ENCODE measurements at regions not wholly inside any gene's neighbourhood (a gene's known extent, or its start where the extent isn't known, plus 50 kb on each side); places are given as distances from the start of the nearest gene placed in this dataset.

DNA sequence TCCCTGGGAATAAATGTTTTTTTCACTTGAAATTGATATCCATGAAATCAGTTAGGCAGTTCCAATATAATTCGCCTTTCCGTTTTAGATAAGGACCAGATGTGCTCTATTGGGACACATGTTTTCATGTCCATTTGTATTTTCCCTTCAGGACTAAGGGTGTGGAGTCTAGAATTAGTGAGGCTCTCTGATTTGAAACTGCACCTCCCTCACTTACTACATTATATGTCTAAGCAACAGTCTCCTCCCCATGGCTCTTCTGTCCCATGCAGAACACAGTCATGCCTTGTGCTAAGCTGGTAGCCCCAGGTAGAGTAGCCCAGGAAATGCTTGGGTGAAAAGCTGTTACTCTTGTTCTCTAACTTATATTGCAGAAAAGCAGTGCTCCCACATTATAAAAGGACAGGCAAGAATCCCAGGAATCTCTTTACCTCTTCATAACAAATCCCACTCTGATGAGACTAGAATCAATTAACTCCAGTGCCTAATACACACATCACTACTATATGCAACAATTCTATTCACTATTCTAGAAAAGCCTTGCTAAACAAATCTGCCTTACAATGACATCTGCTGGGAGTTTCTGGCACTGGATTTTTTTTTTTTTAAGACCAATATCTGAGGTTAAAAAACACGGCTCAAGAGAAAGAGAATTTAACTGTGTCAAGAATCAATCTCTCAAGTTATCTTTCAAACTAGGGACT lies 293.9 kb downstream of the SNX13 start:
- Mint-ChIP-seq H3K9me3 (peaks cover 0 to 4% (median 0%) of the 10 kb centered on the region in 7 donors), H3K36me3 (no peaks in the 10 kb centered on the region), H3K4me1 (no peaks in the 10 kb centered on the region), H3K27ac (no peak overlapping the region), H3K27me3 (peaks cover 26% of the 10 kb centered on the region), H3K4me3 (no peak overlapping the region)
- H3K27ac ChIP-seq (ENCODE audit: insufficient read depth, low read length, poor library complexity, severe bottlenecking) = no peak overlapping the region
- no peaks in the 10 kb centered on the region for H3K36me3 ChIP-seq (ENCODE audit: control insufficient read depth, insufficient read depth, low read length)
- no peak overlapping the region for H3K4me3 ChIP-seq (ENCODE audit: low read depth, low read length)
- DNase-seq (peak in 1 of 3 donors; percentile 12), ATAC-seq (ENCODE audit: low read depth in 2 of 2) (no peak)
- peaks cover 2% of the 10 kb centered on the region for H3K27me3 ChIP-seq (ENCODE audit: control insufficient read depth, insufficient read depth, low read length)
- no peaks in the 10 kb centered on the region for H3K4me1 ChIP-seq (ENCODE audit: control insufficient read depth, insufficient read depth, low read length, poor library complexity, severe bottlenecking)
- peaks cover 0 to 3% of the 10 kb centered on the region in 2 experiments for H3K9me3 ChIP-seq (ENCODE audit: control insufficient read depth in 2 of 2, low read length in 2 of 2)

- DNase-seq = no peak
- H3K9me3 ChIP-seq (ENCODE audit: control insufficient read depth in 2 of 2, low read length in 2 of 2) = no peaks in the 10 kb centered on the region
- H3K4me3 Mint-ChIP-seq = no peak overlapping the region
These were observed 289.0 kb downstream of the SNX13 start for GRCh38 chr7:17651341-17651740.

GRCh38 chr7:17651863-17652385 lies 288.4 kb downstream of the SNX13 start:
- DNase-seq (no peak), ATAC-seq (ENCODE audit: low read depth in 2 of 2) (no peak)
- no peaks in the 10 kb centered on the region for H3K4me1 ChIP-seq (ENCODE audit: control insufficient read depth, insufficient read depth, low read length, poor library complexity, severe bottlenecking)
- Mint-ChIP-seq H3K27ac (no peak overlapping the region), H3K4me1 (no peaks in the 10 kb centered on the region), H3K27me3 (peaks cover 18% of the 10 kb centered on the region), H3K4me3 (no peak overlapping the region), H3K36me3 (no peaks in the 10 kb centered on the region), H3K9me3 (peaks cover 0 to 2% (median 0%) of the 10 kb centered on the region in 7 donors)
- H3K36me3 ChIP-seq (ENCODE audit: control insufficient read depth, insufficient read depth, low read length) = no peaks in the 10 kb centered on the region
- H3K27me3 ChIP-seq (ENCODE audit: control insufficient read depth, insufficient read depth, low read length) = peaks cover 2% of the 10 kb centered on the region
- H3K4me3 ChIP-seq (ENCODE audit: low read depth, low read length) = no peak overlapping the region
- no peak overlapping the region for H3K27ac ChIP-seq (ENCODE audit: insufficient read depth, low read length, poor library complexity, severe bottlenecking)
- no peaks in the 10 kb centered on the region for H3K9me3 ChIP-seq (ENCODE audit: control insufficient read depth in 2 of 2, low read length in 2 of 2)

More at GRCh38 chr7:17651341-17651740, 289.0 kb downstream of the SNX13 start:
- Mint-ChIP-seq H3K36me3 (no peaks in the 10 kb centered on the region), H3K27ac (no peak overlapping the region), H3K27me3 (peaks cover 21% of the 10 kb centered on the region), H3K4me1 (no peaks in the 10 kb centered on the region), H3K9me3 (peaks cover 0 to 2% (median 0%) of the 10 kb centered on the region in 7 donors)
- peaks cover 2% of the 10 kb centered on the region for H3K27me3 ChIP-seq (ENCODE audit: control insufficient read depth, insufficient read depth, low read length)
- H3K4me1 ChIP-seq (ENCODE audit: control insufficient read depth, insufficient read depth, low read length, poor library complexity, severe bottlenecking) = no peaks in the 10 kb centered on the region
- no peak for ATAC-seq (ENCODE audit: low read depth in 2 of 2)
- no peak overlapping the region for H3K4me3 ChIP-seq (ENCODE audit: low read depth, low read length)
- H3K27ac ChIP-seq (ENCODE audit: insufficient read depth, low read length, poor library complexity, severe bottlenecking) = no peak overlapping the region
- no peaks in the 10 kb centered on the region for H3K36me3 ChIP-seq (ENCODE audit: control insufficient read depth, insufficient read depth, low read length)

DNA sequence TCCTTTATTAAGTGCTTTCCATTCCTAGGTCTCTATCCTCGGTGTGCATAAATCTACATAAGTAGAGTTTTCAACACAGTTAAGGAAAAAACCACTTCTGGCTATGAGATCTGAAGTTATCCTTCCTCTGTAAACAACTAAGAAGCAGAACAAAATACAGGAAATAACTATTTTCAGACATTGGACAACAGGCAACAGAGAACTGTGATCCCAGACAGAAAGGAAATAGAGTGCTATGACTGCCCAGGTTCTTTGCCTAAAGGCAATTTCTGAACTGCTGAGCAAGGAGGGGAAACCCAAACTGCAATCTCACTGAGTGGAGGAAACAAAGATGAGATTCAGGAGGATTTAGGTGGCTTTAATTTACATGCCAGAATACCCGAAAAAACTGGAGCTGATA lies 285.4 kb downstream of the SNX13 start:
- Histone ChIP-seq H3K9me3 (ENCODE audit: control insufficient read depth in 2 of 2, low read length in 2 of 2) (no peaks in the 10 kb centered on the region), H3K27ac (ENCODE audit: insufficient read depth, low read length, poor library complexity, severe bottlenecking) (no peak overlapping the region), H3K4me3 (ENCODE audit: low read depth, low read length) (no peak overlapping the region), H3K4me1 (ENCODE audit: control insufficient read depth, insufficient read depth, low read length, poor library complexity, severe bottlenecking) (no peaks in the 10 kb centered on the region), H3K27me3 (ENCODE audit: control insufficient read depth, insufficient read depth, low read length) (no peaks in the 10 kb centered on the region), H3K36me3 (ENCODE audit: control insufficient read depth, insufficient read depth, low read length) (no peaks in the 10 kb centered on the region)
- no peak for ATAC-seq (ENCODE audit: low read depth in 2 of 2)
- Mint-ChIP-seq H3K4me1 (no peaks in the 10 kb centered on the region), H3K4me3 (no peak overlapping the region), H3K9me3 (peaks cover 0 to 2% (median 0%) of the 10 kb centered on the region in 7 donors), H3K27ac (no peak overlapping the region), H3K27me3 (peaks cover 10% of the 10 kb centered on the region), H3K36me3 (no peaks in the 10 kb centered on the region)
- DNase-seq = no peak

GRCh38 chr7:17659126-17659525 lies 281.2 kb downstream of the SNX13 start:
- H3K27ac Mint-ChIP-seq = no peak overlapping the region

DNA sequence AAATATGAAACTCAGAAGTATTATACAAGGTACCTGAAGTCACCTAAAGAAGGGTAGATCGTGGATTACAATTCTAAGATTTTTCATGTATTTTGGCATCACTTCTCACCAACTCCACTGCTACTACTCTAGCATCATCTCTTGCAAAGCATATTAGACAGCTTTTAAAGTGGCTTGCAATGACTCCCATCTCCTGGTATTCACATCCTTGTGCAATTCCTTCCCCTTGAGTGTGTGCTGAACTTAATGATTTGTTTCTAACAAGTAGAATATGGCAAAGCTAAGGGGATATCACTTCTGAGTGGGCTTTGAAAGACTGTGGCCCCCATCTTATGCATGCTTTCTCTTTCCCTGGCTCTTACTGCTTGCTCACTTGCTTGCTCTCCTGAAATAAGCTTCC lies 280.2 kb downstream of the SNX13 start:
- Mint-ChIP-seq H3K9me3 (peaks cover 0 to 1% (median 0%) of the 10 kb centered on the region in 7 donors), H3K27ac (no peak overlapping the region)

More at GRCh38 chr7:17659126-17659525, 281.2 kb downstream of the SNX13 start:
- H3K36me3 Mint-ChIP-seq = no peaks in the 10 kb centered on the region
- Histone ChIP-seq H3K27me3 (ENCODE audit: control insufficient read depth, insufficient read depth, low read length) (no peaks in the 10 kb centered on the region), H3K4me3 (ENCODE audit: low read depth, low read length) (no peak overlapping the region), H3K27ac (ENCODE audit: insufficient read depth, low read length, poor library complexity, severe bottlenecking) (no peak overlapping the region), H3K4me1 (ENCODE audit: control insufficient read depth, insufficient read depth, low read length, poor library complexity, severe bottlenecking) (no peaks in the 10 kb centered on the region), H3K36me3 (ENCODE audit: control insufficient read depth, insufficient read depth, low read length) (no peaks in the 10 kb centered on the region), H3K9me3 (ENCODE audit: control insufficient read depth in 2 of 2, low read length in 2 of 2) (no peaks in the 10 kb centered on the region)
- no peak for DNase-seq
- no peak for ATAC-seq (ENCODE audit: low read depth in 2 of 2)
- no peaks in the 10 kb centered on the region for H3K4me1 Mint-ChIP-seq
- H3K4me3 Mint-ChIP-seq = no peak overlapping the region
- H3K9me3 Mint-ChIP-seq = peaks cover 0 to 1% (median 0%) of the 10 kb centered on the region in 7 donors
- peaks cover 6% of the 10 kb centered on the region for H3K27me3 Mint-ChIP-seq

DNA sequence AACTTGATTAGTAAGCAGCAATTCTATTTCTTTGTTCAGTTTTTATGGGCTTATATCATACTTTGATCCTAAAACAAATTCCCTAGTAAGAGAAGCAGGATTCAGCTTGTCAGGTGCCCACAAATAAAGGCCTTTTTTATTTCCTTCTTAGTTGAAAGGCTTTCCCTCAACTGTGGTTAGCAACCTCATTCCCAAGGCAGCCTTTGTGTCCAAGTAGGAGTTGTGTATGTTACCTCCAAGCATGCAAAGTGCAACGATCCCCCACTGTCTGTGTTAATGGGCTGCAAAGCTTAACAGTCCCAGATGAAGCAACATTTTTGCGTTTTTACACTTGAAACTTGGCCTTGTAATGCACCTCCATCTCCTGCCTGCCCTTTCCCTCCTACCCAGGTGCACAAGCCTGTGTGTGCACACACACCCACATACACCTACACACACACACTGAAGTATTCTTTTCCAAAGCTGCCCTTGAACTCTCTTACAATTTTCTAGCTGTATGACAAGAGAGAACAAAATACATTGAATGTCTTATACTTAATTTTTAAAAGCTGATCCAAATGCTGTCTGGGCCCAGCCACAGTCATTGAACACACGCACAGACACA lies 278.2 kb downstream of the SNX13 start:
- no peaks in the 10 kb centered on the region for H3K4me1 Mint-ChIP-seq

More for the DNA sequence above, 280.2 kb downstream of the SNX13 start:
- ATAC-seq (ENCODE audit: low read depth in 2 of 2) (no peak), DNase-seq (no peak)
- Mint-ChIP-seq H3K27me3 (peaks cover 6% of the 10 kb centered on the region), H3K4me1 (no peaks in the 10 kb centered on the region), H3K36me3 (no peaks in the 10 kb centered on the region), H3K4me3 (no peak overlapping the region)
- H3K4me1 ChIP-seq (ENCODE audit: control insufficient read depth, insufficient read depth, low read length, poor library complexity, severe bottlenecking) = no peaks in the 10 kb centered on the region
- H3K4me3 ChIP-seq (ENCODE audit: low read depth, low read length) = no peak overlapping the region
- no peak overlapping the region for H3K27ac ChIP-seq (ENCODE audit: insufficient read depth, low read length, poor library complexity, severe bottlenecking)
- no peaks in the 10 kb centered on the region for H3K27me3 ChIP-seq (ENCODE audit: control insufficient read depth, insufficient read depth, low read length)
- H3K9me3 ChIP-seq (ENCODE audit: control insufficient read depth in 2 of 2, low read length in 2 of 2) = no peaks in the 10 kb centered on the region
- no peaks in the 10 kb centered on the region for H3K36me3 ChIP-seq (ENCODE audit: control insufficient read depth, insufficient read depth, low read length)

More for the DNA sequence above, 278.2 kb downstream of the SNX13 start:
- Mint-ChIP-seq H3K4me3 (no peak overlapping the region), H3K9me3 (peaks cover 0 to 2% (median 0%) of the 10 kb centered on the region in 7 donors), H3K27me3 (no peaks in the 10 kb centered on the region), H3K27ac (no peak overlapping the region), H3K36me3 (no peaks in the 10 kb centered on the region)
- Histone ChIP-seq H3K36me3 (ENCODE audit: control insufficient read depth, insufficient read depth, low read length) (no peaks in the 10 kb centered on the region), H3K4me1 (ENCODE audit: control insufficient read depth, insufficient read depth, low read length, poor library complexity, severe bottlenecking) (no peaks in the 10 kb centered on the region), H3K27me3 (ENCODE audit: control insufficient read depth, insufficient read depth, low read length) (no peaks in the 10 kb centered on the region), H3K4me3 (ENCODE audit: low read depth, low read length) (no peak overlapping the region), H3K9me3 (ENCODE audit: control insufficient read depth in 2 of 2, low read length in 2 of 2) (no peaks in the 10 kb centered on the region), H3K27ac (ENCODE audit: insufficient read depth, low read length, poor library complexity, severe bottlenecking) (no peak overlapping the region)
- no peak for DNase-seq
- ATAC-seq (ENCODE audit: low read depth in 2 of 2) = no peak
